ENCODE measurements at regions not wholly inside any gene's neighbourhood (a gene's known extent, or its start where the extent isn't known, plus 50 kb on each side); places are given as distances from the start of the nearest gene placed in this dataset.

DNA sequence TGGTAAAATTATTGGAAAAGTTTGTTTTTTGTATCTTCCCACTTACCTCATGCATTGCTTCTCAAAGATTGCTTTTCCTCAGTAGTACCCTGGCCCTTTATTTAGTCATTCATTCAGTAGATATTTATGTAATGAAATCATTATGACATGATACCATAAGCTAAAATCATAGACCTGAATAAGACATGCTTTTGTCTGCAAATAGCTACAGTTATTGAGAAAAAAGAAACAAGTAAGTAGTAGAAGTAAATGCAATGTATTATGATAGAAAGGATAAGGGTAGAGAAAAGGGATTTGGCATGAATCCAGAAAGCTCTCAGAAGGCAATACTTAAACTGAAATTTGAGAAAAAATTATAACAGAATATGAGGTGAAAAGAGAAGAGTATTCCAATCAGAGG is 352.5 kb downstream of the GPM6A start:
- no peaks in the 10 kb centered on the region for H3K36me3 Mint-ChIP-seq (ENCODE audit: low read depth)
- H3K27me3 Mint-ChIP-seq (ENCODE audit: low read depth): no peaks in the 10 kb centered on the region
- H3K9me3 Mint-ChIP-seq (ENCODE audit: insufficient read depth): peaks cover 4% of the 10 kb centered on the region
- no peak overlapping the region for H3K27ac Mint-ChIP-seq
- H3K4me3 Mint-ChIP-seq: no peak overlapping the region
- ChIA-PET POLR2A (no interaction called here), CTCF (no interaction called here)
- DNase-seq: no peak
- no peak for ATAC-seq
- no peaks in the 10 kb centered on the region for H3K4me1 Mint-ChIP-seq (ENCODE audit: low read depth)

DNA sequence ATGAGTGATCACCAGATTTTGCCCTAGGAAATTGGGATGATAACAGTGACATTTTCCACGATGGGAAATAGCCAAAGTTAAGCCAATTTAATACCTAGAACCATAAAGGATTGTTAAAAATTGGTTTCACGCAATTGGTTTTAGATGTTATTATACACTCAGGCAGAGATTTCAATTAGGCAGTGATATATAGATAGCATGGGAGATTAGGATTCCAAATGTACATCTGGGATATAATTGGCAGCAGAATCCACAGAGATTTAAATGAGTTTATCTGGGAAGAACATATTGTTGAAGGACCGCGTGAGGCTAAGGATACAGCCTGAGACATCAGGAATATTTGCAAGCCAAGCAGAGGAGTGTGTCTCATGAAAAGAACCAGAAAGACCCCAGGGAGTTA is 351.6 kb downstream of the GPM6A start:
- no peak for ATAC-seq
- no peak overlapping the region for H3K27ac Mint-ChIP-seq
- ChIA-PET CTCF (no interaction called here), POLR2A (no interaction called here)
- no peaks in the 10 kb centered on the region for H3K27me3 Mint-ChIP-seq (ENCODE audit: low read depth)
- no peaks in the 10 kb centered on the region for H3K36me3 Mint-ChIP-seq (ENCODE audit: low read depth)
- H3K9me3 Mint-ChIP-seq (ENCODE audit: insufficient read depth): peaks cover 4% of the 10 kb centered on the region
- H3K4me1 Mint-ChIP-seq (ENCODE audit: low read depth): no peaks in the 10 kb centered on the region
- DNase-seq: no peak
- H3K4me3 Mint-ChIP-seq: no peak overlapping the region

DNA sequence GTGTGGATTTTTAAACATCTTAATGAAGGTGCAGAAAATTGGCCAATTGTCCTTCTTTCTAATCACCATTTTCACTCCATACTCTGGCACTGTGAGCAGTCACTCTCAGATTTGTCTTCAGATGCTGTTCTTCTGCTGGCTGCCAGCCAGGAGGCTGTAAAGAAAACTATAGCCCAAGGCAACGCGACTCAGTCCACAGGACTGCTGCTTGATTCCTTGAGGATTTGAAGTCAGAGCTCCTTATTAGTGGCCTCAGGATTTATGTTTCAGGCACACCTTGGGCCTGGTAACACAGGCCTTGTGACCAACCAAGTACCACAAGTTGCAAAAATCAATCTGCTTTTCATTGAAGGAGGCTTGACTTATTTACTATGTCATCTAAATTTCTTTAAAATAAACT is 342.6 kb downstream of the GPM6A start:
- H3K27me3 Mint-ChIP-seq (ENCODE audit: low read depth): no peaks in the 10 kb centered on the region
- ATAC-seq (no peak), DNase-seq (no peak)
- ChIA-PET CTCF (no interaction called here), POLR2A (no interaction called here)
- H3K27ac Mint-ChIP-seq: no peak overlapping the region
- H3K4me1 Mint-ChIP-seq (ENCODE audit: low read depth): no peaks in the 10 kb centered on the region
- no peak overlapping the region for H3K4me3 Mint-ChIP-seq
- no peaks in the 10 kb centered on the region for H3K36me3 Mint-ChIP-seq (ENCODE audit: low read depth)
- peaks cover 5% of the 10 kb centered on the region for H3K9me3 Mint-ChIP-seq (ENCODE audit: insufficient read depth)

- no peak overlapping the region for H3K27ac Mint-ChIP-seq
- no peaks in the 10 kb centered on the region for H3K4me1 Mint-ChIP-seq (ENCODE audit: low read depth)
- no peak for DNase-seq
- H3K9me3 Mint-ChIP-seq (ENCODE audit: insufficient read depth): peaks cover 5% of the 10 kb centered on the region
- no peaks in the 10 kb centered on the region for H3K36me3 Mint-ChIP-seq (ENCODE audit: low read depth)
- H3K27me3 Mint-ChIP-seq (ENCODE audit: low read depth): no peaks in the 10 kb centered on the region
- ChIA-PET POLR2A (no interaction called here), CTCF (no interaction called here)
- H3K4me3 Mint-ChIP-seq: no peak overlapping the region
- no peak for ATAC-seq
These were observed 341.9 kb downstream of the GPM6A start for GRCh38 chr4:175470131-175470530.

DNA sequence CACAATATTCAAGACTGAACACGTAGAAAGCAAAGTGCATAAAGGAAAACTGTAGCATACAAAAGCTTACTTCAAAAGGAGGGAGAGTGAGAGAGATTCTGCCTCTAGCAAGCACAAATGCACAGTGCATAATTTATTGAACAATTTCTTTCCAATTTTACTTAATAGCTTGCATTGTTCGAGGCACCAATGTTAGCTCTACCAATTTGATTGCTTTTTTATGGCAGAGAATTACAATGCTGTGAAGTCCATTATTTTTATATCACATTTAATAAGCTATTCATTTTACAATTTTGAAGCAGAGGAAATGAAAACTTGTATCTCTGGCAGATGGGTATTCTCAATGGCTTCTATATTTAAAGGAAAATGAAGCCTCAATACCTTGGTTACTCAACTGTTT is 331.7 kb downstream of the GPM6A start:
- H3K4me3 Mint-ChIP-seq: no peak overlapping the region
- CTCF ChIA-PET: no interaction called here
- POLR2A ChIA-PET: no interaction called here
- no peak for ATAC-seq
- H3K27ac Mint-ChIP-seq: no peak overlapping the region
- no peak for DNase-seq
- H3K9me3 Mint-ChIP-seq (ENCODE audit: insufficient read depth): no peaks in the 10 kb centered on the region
- no peaks in the 10 kb centered on the region for H3K36me3 Mint-ChIP-seq (ENCODE audit: low read depth)
- H3K27me3 Mint-ChIP-seq (ENCODE audit: low read depth): no peaks in the 10 kb centered on the region
- H3K4me1 Mint-ChIP-seq (ENCODE audit: low read depth): no peaks in the 10 kb centered on the region

DNA sequence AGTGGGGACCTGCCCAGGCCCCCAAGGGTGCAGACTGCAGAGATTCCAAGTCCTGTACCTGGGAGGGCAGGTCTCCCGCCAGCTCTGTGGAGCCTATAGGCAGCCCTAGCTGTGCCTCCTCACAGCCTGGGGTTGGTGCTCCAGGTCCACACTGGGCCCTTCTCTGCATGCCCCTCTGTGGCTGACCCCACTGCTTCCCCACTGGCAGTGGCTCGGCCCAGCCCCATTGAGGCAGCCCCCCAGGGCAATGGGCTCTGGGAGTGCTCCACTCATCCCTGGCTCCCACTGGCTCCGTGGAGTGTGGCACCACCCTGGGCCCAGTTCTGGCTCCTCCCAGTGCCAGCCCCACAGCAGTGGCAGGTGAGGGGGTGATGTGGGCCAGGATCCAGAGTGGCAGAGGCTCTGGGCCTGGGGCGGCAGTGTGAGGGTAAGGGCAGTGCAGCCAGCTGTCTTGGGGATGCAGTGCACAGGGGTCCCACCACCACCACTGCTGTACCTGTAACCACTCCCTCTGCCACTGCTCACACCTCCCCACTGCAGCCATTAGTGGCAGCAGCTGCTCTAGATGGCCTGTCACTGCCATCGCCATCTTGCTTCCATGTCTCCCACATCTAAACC is 312.2 kb downstream of the GPM6A start:
- Mint-ChIP-seq H3K4me3 (no peak overlapping the region), H3K27me3 (ENCODE audit: low read depth) (no peaks in the 10 kb centered on the region), H3K36me3 (ENCODE audit: low read depth) (no peaks in the 10 kb centered on the region), H3K9me3 (ENCODE audit: insufficient read depth) (peaks cover 4% of the 10 kb centered on the region), H3K27ac (no peak overlapping the region), H3K4me1 (ENCODE audit: low read depth) (no peaks in the 10 kb centered on the region)
- ATAC-seq: no peak
- CTCF ChIA-PET: no interaction called here
- POLR2A ChIA-PET: no interaction called here
- DNase-seq: no peak

GRCh38 chr4:175504318-175504717 is 307.7 kb downstream of the GPM6A start:
- ATAC-seq: no peak
- H3K27me3 Mint-ChIP-seq (ENCODE audit: low read depth): no peaks in the 10 kb centered on the region
- no peak overlapping the region for H3K27ac Mint-ChIP-seq
- no peak overlapping the region for H3K4me3 Mint-ChIP-seq
- no peaks in the 10 kb centered on the region for H3K4me1 Mint-ChIP-seq (ENCODE audit: low read depth)
- ChIA-PET CTCF (no interaction called here), POLR2A (no interaction called here)
- no peak for DNase-seq
- peaks cover 4% of the 10 kb centered on the region for H3K9me3 Mint-ChIP-seq (ENCODE audit: insufficient read depth)
- H3K36me3 Mint-ChIP-seq (ENCODE audit: low read depth): no peaks in the 10 kb centered on the region

GRCh38 chr4:175509320-175509719 is 302.7 kb downstream of the GPM6A start:
- CTCF ChIA-PET: no interaction called here
- POLR2A ChIA-PET: no interaction called here
- DNase-seq (no peak), ATAC-seq (no peak)
- Mint-ChIP-seq H3K4me3 (no peak overlapping the region), H3K27me3 (ENCODE audit: low read depth) (no peaks in the 10 kb centered on the region), H3K27ac (no peak overlapping the region), H3K9me3 (ENCODE audit: insufficient read depth) (no peaks in the 10 kb centered on the region), H3K36me3 (ENCODE audit: low read depth) (no peaks in the 10 kb centered on the region), H3K4me1 (ENCODE audit: low read depth) (no peaks in the 10 kb centered on the region)

DNA sequence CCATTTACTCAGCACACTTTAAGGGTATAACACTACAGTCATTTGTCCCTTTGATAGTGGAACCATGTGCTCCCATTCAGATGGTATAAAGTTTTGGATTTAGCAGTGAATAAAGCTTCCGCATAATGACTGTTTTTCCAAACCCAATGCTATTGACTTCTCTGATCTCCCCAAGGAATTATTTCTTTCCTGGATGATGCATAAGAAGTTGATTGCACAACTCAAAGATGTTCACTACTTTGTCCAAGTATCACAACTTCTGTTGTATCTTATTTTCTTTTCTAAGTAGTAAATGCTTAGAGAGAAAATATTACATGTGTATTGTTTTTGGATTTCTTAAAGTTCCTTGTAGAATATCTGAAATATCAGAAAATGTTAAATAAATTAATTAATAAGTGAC is 300.2 kb downstream of the GPM6A start:
- DNase-seq: no peak
- ATAC-seq: no peak
- CTCF ChIA-PET: no interaction called here
- Mint-ChIP-seq H3K27me3 (ENCODE audit: low read depth) (no peaks in the 10 kb centered on the region), H3K9me3 (ENCODE audit: insufficient read depth) (no peaks in the 10 kb centered on the region), H3K4me1 (ENCODE audit: low read depth) (no peaks in the 10 kb centered on the region), H3K27ac (no peak overlapping the region), H3K4me3 (no peak overlapping the region), H3K36me3 (ENCODE audit: low read depth) (no peaks in the 10 kb centered on the region)
- POLR2A ChIA-PET: no interaction called here

GRCh38 chr4:175514174-175514573 is 297.9 kb downstream of the GPM6A start:
- no peak for ATAC-seq
- Mint-ChIP-seq H3K27me3 (ENCODE audit: low read depth) (no peaks in the 10 kb centered on the region), H3K4me3 (no peak overlapping the region), H3K9me3 (ENCODE audit: insufficient read depth) (no peaks in the 10 kb centered on the region), H3K27ac (no peak overlapping the region), H3K36me3 (ENCODE audit: low read depth) (no peaks in the 10 kb centered on the region), H3K4me1 (ENCODE audit: low read depth) (no peaks in the 10 kb centered on the region)
- ChIA-PET CTCF (no interaction called here), POLR2A (no interaction called here)
- no peak for DNase-seq

DNA sequence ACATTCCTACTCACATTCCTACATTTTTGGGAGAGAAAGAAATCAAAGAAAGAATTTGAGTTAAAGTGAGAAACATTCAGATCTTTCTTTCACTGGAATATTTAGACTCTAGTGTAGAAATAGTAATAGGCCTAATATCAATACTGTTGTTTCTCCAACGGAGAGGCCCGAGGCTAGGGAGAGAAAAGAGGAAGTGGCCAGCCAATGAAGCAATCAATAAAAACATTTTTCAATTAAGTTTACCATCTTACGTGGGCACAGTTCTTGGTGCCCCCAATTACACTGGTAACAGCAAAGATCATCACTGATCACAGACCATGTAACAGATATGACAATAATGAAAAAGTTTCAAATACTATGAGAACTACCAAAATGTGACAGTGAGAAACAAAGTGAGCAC is 281.4 kb downstream of the GPM6A start:
- H3K27ac Mint-ChIP-seq: no peak overlapping the region
- CTCF ChIA-PET: no interaction called here
- H3K27me3 Mint-ChIP-seq (ENCODE audit: low read depth): no peaks in the 10 kb centered on the region
- no peaks in the 10 kb centered on the region for H3K36me3 Mint-ChIP-seq (ENCODE audit: low read depth)
- no peak overlapping the region for H3K4me3 Mint-ChIP-seq
- H3K9me3 Mint-ChIP-seq (ENCODE audit: insufficient read depth): no peaks in the 10 kb centered on the region
- DNase-seq (no peak), ATAC-seq (no peak)
- no peaks in the 10 kb centered on the region for H3K4me1 Mint-ChIP-seq (ENCODE audit: low read depth)
- POLR2A ChIA-PET: no interaction called here

GRCh38 chr4:175531405-175532091 is 280.5 kb downstream of the GPM6A start:
- ATAC-seq: no peak
- ChIA-PET CTCF (no interaction called here), POLR2A (no interaction called here)
- DNase-seq: no peak
- Mint-ChIP-seq H3K4me3 (no peak overlapping the region), H3K9me3 (ENCODE audit: insufficient read depth) (no peaks in the 10 kb centered on the region), H3K4me1 (ENCODE audit: low read depth) (no peaks in the 10 kb centered on the region), H3K36me3 (ENCODE audit: low read depth) (no peaks in the 10 kb centered on the region), H3K27ac (no peak overlapping the region), H3K27me3 (ENCODE audit: low read depth) (no peaks in the 10 kb centered on the region)

DNA sequence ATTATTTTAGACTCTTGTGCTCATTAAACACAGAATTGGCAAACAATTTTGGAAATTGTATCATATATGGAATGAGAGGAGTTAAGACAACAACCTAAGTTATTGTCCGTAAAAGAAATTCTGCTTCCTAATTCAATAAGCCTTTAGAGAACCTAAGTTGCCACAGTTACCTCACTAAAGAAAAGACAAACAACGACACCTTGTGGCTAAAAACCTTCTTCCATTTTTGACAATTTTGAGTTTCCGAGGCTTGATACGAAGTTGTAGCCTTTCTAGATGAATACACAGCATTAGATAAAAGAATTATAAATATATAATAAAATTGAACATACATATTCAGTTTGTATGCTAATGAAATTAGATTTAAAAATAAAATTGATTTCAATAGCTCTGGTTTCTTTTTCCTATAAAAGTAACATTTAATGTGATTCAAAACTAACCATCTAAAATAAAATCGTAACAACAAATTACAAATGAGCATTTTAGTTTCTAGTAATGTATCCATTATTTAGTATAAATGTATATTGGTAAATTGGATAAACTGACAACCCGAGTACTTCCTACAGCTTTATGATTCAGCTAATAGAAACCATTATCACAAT is 275.1 kb downstream of the GPM6A start:
- CTCF ChIA-PET: no interaction called here

More for the DNA sequence above, 275.1 kb downstream of the GPM6A start:
- H3K36me3 Mint-ChIP-seq (ENCODE audit: low read depth): no peaks in the 10 kb centered on the region
- no peaks in the 10 kb centered on the region for H3K27me3 Mint-ChIP-seq (ENCODE audit: low read depth)
- no peak for ATAC-seq
- H3K27ac Mint-ChIP-seq: no peak overlapping the region
- H3K4me3 Mint-ChIP-seq: no peak overlapping the region
- no peaks in the 10 kb centered on the region for H3K9me3 Mint-ChIP-seq (ENCODE audit: insufficient read depth)
- H3K4me1 Mint-ChIP-seq (ENCODE audit: low read depth): no peaks in the 10 kb centered on the region
- DNase-seq: no peak
- POLR2A ChIA-PET: no interaction called here

Data from activated CD8-positive, alpha-beta T cell treated with anti-CD3 and anti-CD28 coated beads, Interleukin-2, amount 10 ng/mL, durations not matched to agents 7 days and 5 days (primary cell).